Neutrophil (primary cell): ENCODE measurements at regions not wholly inside any gene's neighbourhood (a gene's known extent, or its start where the extent isn't known, plus 50 kb on each side); places are given as distances from the start of the nearest gene placed in this dataset.
"Not testable (repeated sequence)": the region's sequence is repeated elsewhere in the genome, so short reads cannot be mapped to it uniquely, and the experiment has no call there.

Experiments used
- H3K27ac ChIP-seq: fragments of 200-600 bp; sonication (generic); 2 replicates; pipeline ENCODE4 v1.5.1; 2016; ENCODE audit warnings: mild to moderate bottlenecking, moderate library complexity
- H3K27me3 ChIP-seq: fragments of 200-600 bp; sonication (generic); 2 replicates; pipeline ENCODE4 v1.6.0; 2016; ENCODE audit warnings: mild to moderate bottlenecking
- H3K36me3 ChIP-seq: fragments of 200-600 bp; sonication (generic); 2 replicates; pipeline ENCODE4 v1.5.1; 2017
- H3K4me1 ChIP-seq, 2 experiments: fragments of 200-600 bp in 1 of 2; sonication (generic) in 1 of 2; 1 replicate in 1 of 2; 2 replicates in 1 of 2; pipeline versions ENCODE4 v1.5.1 to v1.6.1; 2013 to 2016; ENCODE audit warnings: low read depth in 1 of 2, low read length in 1 of 2, mild to moderate bottlenecking in 1 of 2, moderate library complexity in 1 of 2; ENCODE audit not compliant: control insufficient read depth in 1 of 2, insufficient read depth in 1 of 2
- H3K4me3 ChIP-seq, 2 experiments: fragments of 200-600 bp in 1 of 2; sonication (generic) in 1 of 2; 1 replicate in 1 of 2; 2 replicates in 1 of 2; pipeline ENCODE4 v1.5.1; 2013 to 2016; ENCODE audit warnings: low read depth in 1 of 2, low read length in 1 of 2, mild to moderate bottlenecking in 1 of 2, moderate library complexity in 1 of 2
- H3K9me3 ChIP-seq: fragments of 200-600 bp; sonication (generic); 2 replicates; pipeline ENCODE4 v1.5.1; 2016
- TF ChIP-seq, protein P1 (sequence below): fragments of 200-600 bp; sonication (generic); IDR thresholded peaks from 2 replicates; pipeline ENCODE4 v1.5.1; 2016; ENCODE audit warnings: antibody characterized with exemption

DNA sequence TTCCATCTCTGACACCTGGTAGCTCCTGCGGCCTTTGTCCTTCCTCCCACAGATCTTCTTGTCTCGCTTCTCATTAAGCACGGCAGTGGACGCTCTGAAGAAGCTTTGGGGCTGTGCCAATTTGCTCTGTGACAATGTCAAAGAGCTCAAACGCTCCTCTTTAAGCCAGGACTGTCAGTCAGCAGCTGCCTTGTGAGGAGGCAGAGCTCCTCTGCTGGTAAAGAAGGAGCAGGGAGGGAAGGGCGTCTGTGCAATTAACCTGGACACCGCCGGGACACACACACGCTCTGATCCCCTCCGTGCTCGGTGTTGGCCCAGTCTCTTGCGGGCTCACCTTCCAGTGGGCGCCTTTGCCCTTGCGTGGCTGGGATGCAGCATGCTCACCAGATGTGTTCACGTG lies 373.9 kb downstream of the BRD1 start:
- TF ChIP-seq, protein P1, sequence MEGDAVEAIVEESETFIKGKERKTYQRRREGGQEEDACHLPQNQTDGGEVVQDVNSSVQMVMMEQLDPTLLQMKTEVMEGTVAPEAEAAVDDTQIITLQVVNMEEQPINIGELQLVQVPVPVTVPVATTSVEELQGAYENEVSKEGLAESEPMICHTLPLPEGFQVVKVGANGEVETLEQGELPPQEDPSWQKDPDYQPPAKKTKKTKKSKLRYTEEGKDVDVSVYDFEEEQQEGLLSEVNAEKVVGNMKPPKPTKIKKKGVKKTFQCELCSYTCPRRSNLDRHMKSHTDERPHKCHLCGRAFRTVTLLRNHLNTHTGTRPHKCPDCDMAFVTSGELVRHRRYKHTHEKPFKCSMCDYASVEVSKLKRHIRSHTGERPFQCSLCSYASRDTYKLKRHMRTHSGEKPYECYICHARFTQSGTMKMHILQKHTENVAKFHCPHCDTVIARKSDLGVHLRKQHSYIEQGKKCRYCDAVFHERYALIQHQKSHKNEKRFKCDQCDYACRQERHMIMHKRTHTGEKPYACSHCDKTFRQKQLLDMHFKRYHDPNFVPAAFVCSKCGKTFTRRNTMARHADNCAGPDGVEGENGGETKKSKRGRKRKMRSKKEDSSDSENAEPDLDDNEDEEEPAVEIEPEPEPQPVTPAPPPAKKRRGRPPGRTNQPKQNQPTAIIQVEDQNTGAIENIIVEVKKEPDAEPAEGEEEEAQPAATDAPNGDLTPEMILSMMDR: no peak
- H3K4me1 ChIP-seq: no peaks in the 10 kb centered on the region
- H3K9me3 ChIP-seq: no peaks in the 10 kb centered on the region
- no peak overlapping the region for H3K4me3 ChIP-seq
- H3K36me3 ChIP-seq: no peaks in the 10 kb centered on the region
- H3K27me3 ChIP-seq: peaks cover 34% of the 10 kb centered on the region
- no peak overlapping the region for H3K27ac ChIP-seq

DNA sequence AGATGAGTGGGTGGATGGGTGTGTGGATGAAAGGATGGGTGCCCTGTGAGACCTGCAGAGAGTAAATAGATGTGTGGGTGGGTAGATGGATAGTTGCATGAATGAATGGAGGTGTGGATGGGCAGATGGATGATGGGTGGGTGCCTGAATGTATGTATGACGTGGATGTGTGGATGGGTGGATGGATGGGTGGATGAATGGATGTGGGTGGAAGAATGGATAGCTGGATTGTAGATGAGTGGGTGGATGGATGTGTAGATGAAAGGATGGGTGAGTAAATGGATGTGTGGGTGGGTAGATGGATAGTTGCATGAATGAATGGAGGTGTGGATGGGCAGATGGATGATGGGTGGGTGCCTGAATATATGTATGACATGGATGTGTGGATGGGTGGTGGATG lies 374.7 kb downstream of the BRD1 start:
- not testable (repeated sequence) for H3K4me3 ChIP-seq, H3K36me3 ChIP-seq, H3K4me1 ChIP-seq, H3K9me3 ChIP-seq, H3K27ac ChIP-seq
- peaks cover 42% of the 10 kb centered on the region for H3K27me3 ChIP-seq

DNA sequence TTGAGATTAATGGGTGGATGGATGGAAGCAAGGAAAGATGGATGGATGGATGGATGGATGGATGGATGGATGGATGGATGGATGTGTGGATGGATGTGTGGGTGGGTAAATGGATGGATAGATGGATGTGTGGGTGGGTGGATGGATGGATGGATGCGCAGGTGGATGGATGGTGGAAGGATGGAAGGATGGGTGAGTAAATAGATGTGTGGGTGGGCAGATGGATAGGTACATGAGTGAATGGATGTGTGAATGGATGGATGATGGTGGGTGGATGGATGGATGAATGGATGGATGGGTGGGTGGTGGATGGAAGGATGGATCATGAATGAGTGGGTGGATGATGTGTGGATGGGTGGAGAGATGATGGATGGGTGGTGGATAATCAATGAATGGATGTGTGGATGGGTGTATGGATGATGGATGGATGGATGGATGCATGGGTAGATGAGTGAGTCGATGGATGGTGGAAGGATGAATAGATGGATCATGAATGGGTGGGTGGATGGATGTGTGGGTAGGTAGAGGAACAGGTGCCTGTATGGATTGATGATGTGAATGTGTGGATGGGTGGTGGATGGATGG lies 375.2 kb downstream of the BRD1 start:
- H3K4me1 ChIP-seq: no peaks in the 10 kb centered on the region
- TF ChIP-seq, protein P1: no peak
- H3K4me3 ChIP-seq: no peak overlapping the region
- H3K36me3 ChIP-seq: no peaks in the 10 kb centered on the region
- H3K27me3 ChIP-seq: peaks cover 42% of the 10 kb centered on the region
- no peaks in the 10 kb centered on the region for H3K9me3 ChIP-seq
- no peak overlapping the region for H3K27ac ChIP-seq

DNA sequence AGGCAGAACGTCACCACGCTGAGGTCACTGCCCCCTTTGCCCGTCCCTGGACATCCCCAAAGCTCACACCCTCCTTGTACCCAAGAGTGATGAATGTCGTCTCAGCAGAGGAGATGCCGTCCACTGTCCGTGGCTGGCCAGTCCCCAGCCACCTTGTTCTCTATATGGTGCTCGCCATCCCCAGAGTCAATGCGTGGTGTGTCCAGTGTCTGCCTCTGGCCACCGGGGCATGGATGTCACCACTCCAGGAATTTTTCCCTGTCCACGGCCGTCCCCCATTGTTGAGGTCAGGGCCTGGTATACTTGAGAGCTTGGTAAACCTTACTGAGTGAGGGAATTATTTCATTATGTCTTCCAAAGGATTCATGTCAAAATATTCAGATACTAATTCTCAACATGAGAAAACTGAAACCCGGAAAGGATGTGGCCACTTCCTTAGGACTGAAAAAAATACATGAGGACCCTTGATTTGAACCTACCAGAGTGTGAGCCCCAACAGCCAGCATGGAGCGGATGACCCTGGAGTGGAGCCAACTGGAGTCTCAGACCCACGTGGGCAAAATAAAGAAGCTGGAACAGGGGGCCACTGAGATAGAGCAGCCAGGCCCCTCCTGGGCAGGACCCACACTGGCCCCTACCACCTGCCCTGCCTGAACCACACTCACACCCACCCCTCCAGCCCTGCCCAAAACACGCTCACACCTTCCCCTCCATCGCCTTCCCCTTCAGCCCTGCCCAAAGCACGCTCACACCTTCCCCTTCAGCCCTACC lies 376.4 kb downstream of the BRD1 start:
- H3K9me3 ChIP-seq: no peaks in the 10 kb centered on the region
- H3K36me3 ChIP-seq: no peaks in the 10 kb centered on the region
- H3K4me1 ChIP-seq: no peaks in the 10 kb centered on the region
- TF ChIP-seq, protein P1: no peak
- H3K4me3 ChIP-seq: no peak overlapping the region
- H3K27ac ChIP-seq: no peak overlapping the region
- H3K27me3 ChIP-seq: peaks cover 42% of the 10 kb centered on the region

DNA sequence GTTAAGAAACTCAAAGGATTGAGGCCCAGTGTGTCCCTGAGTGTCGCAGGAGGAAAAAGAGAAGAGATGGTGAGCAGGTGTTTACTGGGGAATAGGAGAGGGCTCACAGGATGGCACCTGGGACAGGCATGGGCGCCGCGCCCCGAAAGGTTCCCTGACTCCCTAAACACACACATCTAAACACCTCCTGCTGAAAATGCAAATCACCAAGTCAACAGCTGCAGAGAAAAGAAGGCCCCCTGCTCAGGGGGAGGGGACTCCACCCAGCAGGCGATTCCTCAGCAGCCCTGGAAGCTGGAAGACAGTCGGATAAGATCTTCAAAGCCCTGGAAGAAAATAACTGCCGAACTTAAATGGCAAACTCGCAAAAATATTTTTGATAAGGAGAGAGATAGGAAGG lies 377.2 kb downstream of the BRD1 start:
- TF ChIP-seq, protein P1: no peak
- Histone ChIP-seq H3K36me3 (no peaks in the 10 kb centered on the region), H3K9me3 (no peaks in the 10 kb centered on the region), H3K27me3 (peaks cover 42% of the 10 kb centered on the region), H3K4me1 (no peaks in the 10 kb centered on the region), H3K27ac (no peak overlapping the region), H3K4me3 (no peak overlapping the region)

DNA sequence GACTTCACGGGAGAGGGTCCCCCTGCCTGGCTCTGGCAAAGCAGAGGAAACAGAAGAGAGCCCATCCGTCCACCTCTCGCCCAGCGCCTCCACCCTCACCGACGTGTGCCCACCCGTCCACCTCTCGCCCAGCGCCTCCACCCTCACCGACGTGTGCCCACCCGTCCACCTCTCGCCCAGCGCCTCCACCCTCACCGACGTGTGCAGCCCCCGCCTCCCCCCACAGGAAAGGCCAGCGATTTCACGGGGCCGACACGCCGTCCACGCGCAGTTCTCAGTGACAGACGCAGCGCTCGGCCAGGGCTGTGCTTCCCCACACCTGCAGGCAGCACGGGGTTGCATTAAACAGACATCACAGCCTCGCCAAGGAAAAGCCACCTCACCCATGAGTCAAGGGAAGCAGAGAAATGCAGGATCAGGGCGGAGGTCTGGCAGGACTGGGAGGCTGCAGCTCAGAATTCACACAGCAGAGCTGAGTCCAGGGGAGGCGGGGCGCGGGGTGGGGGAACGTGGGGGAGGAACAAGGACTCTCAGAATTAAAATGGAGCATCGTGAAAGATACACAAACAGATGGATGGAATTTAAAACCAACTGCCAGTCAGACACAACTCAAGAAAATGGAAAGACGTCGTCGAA lies 377.7 kb downstream of the BRD1 start:
- TF ChIP-seq, protein P1: no peak
- no peaks in the 10 kb centered on the region for H3K9me3 ChIP-seq
- H3K27ac ChIP-seq: no peak overlapping the region
- no peaks in the 10 kb centered on the region for H3K36me3 ChIP-seq
- H3K27me3 ChIP-seq: peaks cover 42% of the 10 kb centered on the region
- no peaks in the 10 kb centered on the region for H3K4me1 ChIP-seq
- H3K4me3 ChIP-seq: no peak overlapping the region
